Omental fat pad (tissue), 3 donors: ENCODE measurements at regions not wholly inside any gene's neighbourhood (a gene's known extent, or its start where the extent isn't known, plus 50 kb on each side); places are given as distances from the start of the nearest gene placed in this dataset.
A peak's percentile ranks its signal among the peaks of the same experiment; 100 is the strongest.

ENCODE experiments used
- ATAC-seq: fragments of 150-250 bp; one replicate; pipeline ENCODE4 v1.9.1; 2016; ENCODE audit warnings: mild to moderate bottlenecking, moderate library complexity; ENCODE audit not compliant: low FRiP score
- DNase-seq: peaks from one replicate; pipeline ENCODE4 v3.0.0-alpha.2; 2019; ENCODE audit warnings: low spot score
- TF ChIP-seq, protein P1 (sequence below), 3 donors: fragments of 450-650 bp; IDR thresholded peaks; one replicate each; pipeline ENCODE4 v1.5.1; 2016 to 2017; ENCODE audit warnings: antibody characterized with exemption in 3 of 3, mild to moderate bottlenecking in 3 of 3, moderate library complexity in 2 of 3

DNA sequence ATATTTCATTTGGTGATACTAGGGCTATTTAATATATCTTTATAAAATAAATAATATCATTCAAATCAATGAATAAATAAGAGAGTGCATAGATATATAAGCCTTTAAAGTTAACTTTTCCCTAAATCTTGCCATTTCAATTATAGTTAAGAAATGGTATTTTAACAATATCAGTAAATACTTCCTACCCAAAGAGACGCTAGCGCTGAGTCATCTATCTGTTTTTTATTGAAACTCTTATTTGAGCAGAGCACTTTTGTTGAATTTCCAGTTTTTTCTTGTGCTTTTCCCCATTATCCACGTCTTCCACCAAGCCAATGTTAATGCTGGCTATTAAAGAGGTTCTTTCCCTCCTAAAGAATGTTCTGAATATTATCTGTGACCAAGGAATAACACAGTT, 639.3 kb downstream of the DSC3 start:
- no peak for DNase-seq
- TF ChIP-seq, protein P1, sequence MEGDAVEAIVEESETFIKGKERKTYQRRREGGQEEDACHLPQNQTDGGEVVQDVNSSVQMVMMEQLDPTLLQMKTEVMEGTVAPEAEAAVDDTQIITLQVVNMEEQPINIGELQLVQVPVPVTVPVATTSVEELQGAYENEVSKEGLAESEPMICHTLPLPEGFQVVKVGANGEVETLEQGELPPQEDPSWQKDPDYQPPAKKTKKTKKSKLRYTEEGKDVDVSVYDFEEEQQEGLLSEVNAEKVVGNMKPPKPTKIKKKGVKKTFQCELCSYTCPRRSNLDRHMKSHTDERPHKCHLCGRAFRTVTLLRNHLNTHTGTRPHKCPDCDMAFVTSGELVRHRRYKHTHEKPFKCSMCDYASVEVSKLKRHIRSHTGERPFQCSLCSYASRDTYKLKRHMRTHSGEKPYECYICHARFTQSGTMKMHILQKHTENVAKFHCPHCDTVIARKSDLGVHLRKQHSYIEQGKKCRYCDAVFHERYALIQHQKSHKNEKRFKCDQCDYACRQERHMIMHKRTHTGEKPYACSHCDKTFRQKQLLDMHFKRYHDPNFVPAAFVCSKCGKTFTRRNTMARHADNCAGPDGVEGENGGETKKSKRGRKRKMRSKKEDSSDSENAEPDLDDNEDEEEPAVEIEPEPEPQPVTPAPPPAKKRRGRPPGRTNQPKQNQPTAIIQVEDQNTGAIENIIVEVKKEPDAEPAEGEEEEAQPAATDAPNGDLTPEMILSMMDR (IDR thresholded peaks at IDR 0.05), result no peak
- ATAC-seq, result no peak

DNA sequence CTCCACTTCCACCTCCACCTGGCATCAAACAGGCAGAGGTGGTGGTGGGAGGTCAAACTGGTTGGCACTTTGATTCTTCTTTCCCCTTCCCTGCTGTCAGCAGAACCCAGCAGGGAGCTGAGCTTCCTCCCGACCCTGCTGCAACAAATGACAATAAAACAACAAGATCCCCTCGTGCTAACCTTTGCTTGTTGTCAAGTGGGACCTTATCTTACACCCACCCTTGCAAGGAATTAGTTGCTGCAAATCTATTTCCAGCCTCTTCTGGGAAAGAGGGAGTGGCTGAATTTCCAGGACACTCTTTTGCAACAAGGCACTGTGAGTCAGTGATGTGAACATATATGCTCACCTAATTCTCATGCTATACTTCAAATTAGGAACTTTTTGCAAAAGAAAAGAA, 655.1 kb downstream of the DSC3 start:
- TF ChIP-seq, protein P1 (IDR thresholded peaks at IDR 0.05), result no peak
- ATAC-seq, result peak; percentile 70

DNA sequence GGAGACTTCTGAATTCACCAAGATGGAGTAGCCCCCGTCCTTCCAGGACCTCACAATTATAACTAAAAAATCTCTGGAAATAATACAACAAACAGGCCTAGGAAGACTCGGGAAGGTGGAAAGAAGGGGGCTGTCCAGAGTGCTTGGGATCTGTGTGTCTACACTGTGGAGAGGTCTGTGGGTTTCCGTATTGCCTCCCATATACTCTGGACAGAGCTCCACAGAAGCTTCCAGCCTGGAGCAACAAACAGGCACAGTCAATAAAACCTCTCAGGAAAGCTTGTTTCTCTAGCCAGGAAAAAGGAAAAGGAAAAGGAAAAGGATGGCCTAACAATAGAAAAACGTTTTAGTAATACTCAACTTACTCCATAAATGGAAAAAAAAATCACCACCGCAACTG, 655.9 kb downstream of the DSC3 start:
- ATAC-seq, result no peak
- TF ChIP-seq, protein P1 (IDR thresholded peaks at IDR 0.05), result no peak

More for the DNA sequence above, 655.1 kb downstream of the DSC3 start:
- DNase-seq, result no peak

DNA sequence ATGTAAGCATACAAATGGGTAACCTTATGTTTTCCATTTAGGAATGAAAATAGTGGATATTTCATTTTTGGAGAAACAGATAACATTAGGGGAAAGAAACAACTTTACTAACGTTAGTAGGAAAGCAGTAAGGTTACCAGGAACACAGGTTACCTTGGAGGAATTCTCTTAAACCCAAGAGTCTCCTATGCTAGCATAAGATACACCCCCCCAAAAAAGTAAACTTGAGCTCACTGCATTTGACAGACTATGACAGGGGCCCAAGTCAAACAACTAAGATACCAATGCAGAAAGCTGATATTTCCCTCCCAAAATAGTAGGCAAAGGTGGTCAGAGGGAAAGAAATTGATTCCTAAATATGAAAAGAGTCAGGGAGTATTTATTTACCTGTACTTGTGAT, 656.9 kb downstream of the DSC3 start:
- DNase-seq (no peak), ATAC-seq (no peak)
- TF ChIP-seq, protein P1 (IDR thresholded peaks at IDR 0.05), result no peak

More for the DNA sequence above, 655.9 kb downstream of the DSC3 start:
- no peak for DNase-seq

DNA sequence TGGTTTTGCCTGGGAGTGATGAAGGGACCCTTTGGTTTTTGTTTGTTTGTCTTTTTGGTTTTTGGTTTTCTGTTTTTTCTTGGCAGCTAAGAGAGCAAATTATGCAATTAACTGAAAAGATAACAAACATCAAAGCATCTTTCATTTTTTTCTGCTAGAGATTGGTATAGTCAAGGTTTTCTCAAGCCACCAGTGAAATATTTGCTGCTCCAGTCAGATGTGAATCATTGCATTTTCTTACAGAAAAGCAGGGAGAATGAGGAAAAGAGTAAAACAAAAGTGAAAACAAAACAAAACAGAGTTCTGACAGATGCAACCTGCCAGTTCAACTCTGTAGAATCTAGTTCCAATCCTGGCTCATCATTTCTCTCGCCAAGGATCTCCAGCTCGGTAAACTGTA, 660.7 kb downstream of the DSC3 start:
- DNase-seq, result no peak
- TF ChIP-seq, protein P1 (IDR thresholded peaks at IDR 0.05), result no peak
- ATAC-seq, result no peak

GRCh38 chr18:30378097-30378496, 664.4 kb downstream of the DSC3 start:
- no peak for DNase-seq
- ATAC-seq, result no peak
- TF ChIP-seq, protein P1 (IDR thresholded peaks at IDR 0.05), result no peak

DNA sequence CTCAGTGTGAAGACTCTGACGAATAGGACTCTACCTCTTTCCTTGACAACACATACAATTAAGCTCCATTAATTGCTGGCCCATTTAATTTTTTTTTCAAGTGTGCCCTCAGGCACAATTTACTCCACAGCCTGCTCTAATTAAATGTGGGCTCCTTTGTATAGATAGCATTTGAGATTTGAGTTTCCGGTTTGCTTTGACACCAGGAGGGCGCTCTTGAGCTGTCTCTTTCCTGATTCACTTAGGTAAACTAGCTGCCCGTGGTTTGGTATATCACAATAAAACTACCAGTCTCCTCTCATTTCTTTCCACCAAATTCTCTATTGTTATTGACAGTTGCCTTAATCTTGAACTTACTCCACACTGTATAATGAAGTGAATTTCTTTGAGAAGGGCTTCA, 666.0 kb downstream of the DSC3 start:
- no peak for ATAC-seq
- no peak for DNase-seq
- TF ChIP-seq, protein P1 (IDR thresholded peaks at IDR 0.05), result no peak
